GM12891 (cell line): ENCODE measurements at regions not wholly inside any gene's neighbourhood (a gene's known extent, or its start where the extent isn't known, plus 50 kb on each side); places are given as distances from the start of the nearest gene placed in this dataset.

Experiments
- PAX5 ChIP-seq: IDR thresholded peaks from 2 replicates; pipeline ENCODE4 v1.6.1; 2011; ENCODE audit warnings: low read length, moderate library complexity, mild to moderate bottlenecking; ENCODE audit not compliant: insufficient read depth, severe bottlenecking
- POLR2AphosphoS5 ChIP-seq: IDR thresholded peaks from 2 replicates; pipeline ENCODE4 v1.6.1; 2011; ENCODE audit warnings: low read depth, low read length, control low read depth
- TAF1 ChIP-seq: IDR thresholded peaks from 2 replicates; pipeline ENCODE4 v1.6.1; 2011; ENCODE audit warnings: low read depth, low read length, control low read depth

- TF ChIP-seq TAF1: no peak
- no peak for TF ChIP-seq PAX5
- TF ChIP-seq POLR2AphosphoS5: no peak
Measured at GRCh38 chr7:49527182-49527581, 246.3 kb upstream of the VWC2 start.
